GM23338 (cell line): ENCODE measurements at regions not wholly inside any gene's neighbourhood (a gene's known extent, or its start where the extent isn't known, plus 50 kb on each side); places are given as distances from the start of the nearest gene placed in this dataset.

ENCODE experiments used
- ATAC-seq: fragments of 200-7000 bp; cut with Tn5 transposase; 3 replicates; pipeline ENCODE4 v1.9.1; 2020
- DNase-seq: peaks from one replicate; pipeline ENCODE4 v3.0.0-alpha.2; 2015; ENCODE audit warnings: low spot score
- H2AFZ ChIP-seq: fragments of 200-600 bp; sonication (generic); 2 replicates; pipeline ENCODE4 v1.8.0; 2016; ENCODE audit warnings: antibody characterized with exemption, mild to moderate bottlenecking, moderate library complexity
- H3F3A ChIP-seq: fragments of 200-600 bp; sonication (generic); replicated peaks from 2 replicates; pipeline ENCODE4 v1.8.0; 2017; ENCODE audit warnings: antibody characterized with exemption, mixed run types, low read depth
- H3K27ac ChIP-seq: fragments of 200-600 bp; sonication (generic); 2 replicates; pipeline ENCODE4 v1.6.1; 2016; ENCODE audit warnings: low read depth
- H3K27me3 ChIP-seq: fragments of 200-600 bp; sonication (generic); 2 replicates; pipeline ENCODE4 v1.8.0; 2016; ENCODE audit warnings: mild to moderate bottlenecking, mixed run types, moderate library complexity; ENCODE audit not compliant: insufficient read depth
- H3K36me3 ChIP-seq: fragments of 200-600 bp; sonication (generic); 2 replicates; pipeline ENCODE4 v1.8.0; 2016; ENCODE audit warnings: mild to moderate bottlenecking; ENCODE audit not compliant: insufficient read depth
- H3K4me1 ChIP-seq: fragments of 200-600 bp; sonication (generic); 2 replicates; pipeline ENCODE4 v1.8.0; 2016; ENCODE audit warnings: mild to moderate bottlenecking, moderate library complexity; ENCODE audit not compliant: insufficient read depth
- H3K4me2 ChIP-seq: fragments of 200-600 bp; sonication (generic); 2 replicates; pipeline ENCODE4 v1.7.1; 2017; ENCODE audit warnings: mixed run types
- H3K4me3 ChIP-seq: fragments of 200-600 bp; sonication (generic); 2 replicates; pipeline ENCODE4 v1.6.1; 2016; ENCODE audit warnings: mixed run types
- H3K79me2 ChIP-seq: fragments of 200-600 bp; sonication (generic); replicated peaks from 2 replicates; pipeline ENCODE4 v1.8.0; 2017; ENCODE audit warnings: mild to moderate bottlenecking; ENCODE audit not compliant: insufficient read depth
- H3K9me2 ChIP-seq: fragments of 200-600 bp; sonication (generic); 2 replicates; pipeline ENCODE4 v1.8.0; 2017; ENCODE audit not compliant: insufficient read depth
- H4K20me1 ChIP-seq: fragments of 200-600 bp; sonication (generic); replicated peaks from 2 replicates; pipeline ENCODE4 v1.8.0; 2017; ENCODE audit warnings: mild to moderate bottlenecking; ENCODE audit not compliant: insufficient read depth
- H3K27ac Mint-ChIP-seq: 2 replicates; pipeline ENCODE4 v1.8.0; 2020; ENCODE audit warnings: inconsistent platforms, mild to moderate bottlenecking, moderate library complexity, mixed read lengths
- H3K27me3 Mint-ChIP-seq: 3 replicates; pipeline ENCODE4 v1.8.0; 2022; ENCODE audit warnings: low read depth, mild to moderate bottlenecking, moderate library complexity, mixed read lengths, inconsistent platforms; ENCODE audit not compliant: insufficient read depth, poor library complexity
- H3K36me3 Mint-ChIP-seq: 3 replicates; pipeline ENCODE4 v1.8.0; 2021; ENCODE audit warnings: low read depth, mild to moderate bottlenecking, inconsistent platforms, moderate library complexity, mixed read lengths
- H3K4me1 Mint-ChIP-seq: 3 replicates; pipeline ENCODE4 v1.8.0; 2020; ENCODE audit warnings: mild to moderate bottlenecking, inconsistent platforms, mixed read lengths
- H3K4me3 Mint-ChIP-seq: 3 replicates; pipeline ENCODE4 v1.8.0; 2021; ENCODE audit warnings: moderate library complexity, mild to moderate bottlenecking, inconsistent platforms, mixed read lengths
- H3K9me3 Mint-ChIP-seq: 3 replicates; pipeline ENCODE4 v1.8.0; 2020; ENCODE audit warnings: moderate library complexity, mild to moderate bottlenecking, inconsistent platforms, mixed read lengths
- EZH2 ChIP-seq: fragments of 200-600 bp; sonication (generic); IDR thresholded peaks from one replicate; pipeline ENCODE4 v1.8.0; 2017; ENCODE audit warnings: antibody characterized with exemption, mild to moderate bottlenecking, low read depth; ENCODE audit not compliant: unreplicated experiment
- EZH2phosphoT487 ChIP-seq: fragments of 200-600 bp; sonication (generic); IDR thresholded peaks from one replicate; pipeline ENCODE4 v1.8.1; 2018; ENCODE audit warnings: antibody characterized with exemption; ENCODE audit not compliant: unreplicated experiment
- JUNB ChIP-seq: IDR thresholded peaks from one replicate; pipeline ENCODE4 v1.6.1; 2016; ENCODE audit warnings: antibody characterized with exemption; ENCODE audit not compliant: unreplicated experiment
- NANOG ChIP-seq: IDR thresholded peaks from 2 replicates; pipeline ENCODE4 v1.6.1; 2016; ENCODE audit warnings: antibody characterized with exemption, borderline replicate concordance
- STAT1 ChIP-seq: IDR thresholded peaks from one replicate; pipeline ENCODE4 v1.6.1; 2016; ENCODE audit warnings: antibody characterized with exemption; ENCODE audit not compliant: unreplicated experiment
- ZNF114 ChIP-seq: fragments of 250-450 bp; sonication (Bioruptor Pico); IDR thresholded peaks from 2 replicates; pipeline ENCODE4 v1.5.0; 2020; ENCODE audit warnings: mild to moderate bottlenecking, moderate library complexity
- TF ChIP-seq, protein P1 (sequence below): fragments of 250-450 bp; sonication (Bioruptor Pico); IDR thresholded peaks from 2 replicates; pipeline ENCODE4 v1.5.0; 2020; ENCODE audit warnings: mild to moderate bottlenecking, moderate library complexity
- TF ChIP-seq, protein P2 (sequence below): IDR thresholded peaks from one replicate; pipeline ENCODE4 v1.6.1; 2018; ENCODE audit warnings: antibody characterized with exemption; ENCODE audit not compliant: unreplicated experiment
- TF ChIP-seq, protein P3 (sequence below): IDR thresholded peaks from 2 replicates; pipeline ENCODE4 v1.6.1; 2016; ENCODE audit warnings: antibody characterized with exemption
- TF ChIP-seq, protein P4 (sequence below), 2 experiments: fragments of 200-600 bp in 1 of 2; sonication (generic) in 1 of 2; conservative IDR thresholded peaks; 2 replicates each; pipeline versions ENCODE4 v1.5.1 to v1.6.1; 2016 to 2017; ENCODE audit warnings: antibody characterized with exemption in 2 of 2, low read depth in 2 of 2, mild to moderate bottlenecking in 2 of 2, moderate library complexity in 1 of 2

DNA sequence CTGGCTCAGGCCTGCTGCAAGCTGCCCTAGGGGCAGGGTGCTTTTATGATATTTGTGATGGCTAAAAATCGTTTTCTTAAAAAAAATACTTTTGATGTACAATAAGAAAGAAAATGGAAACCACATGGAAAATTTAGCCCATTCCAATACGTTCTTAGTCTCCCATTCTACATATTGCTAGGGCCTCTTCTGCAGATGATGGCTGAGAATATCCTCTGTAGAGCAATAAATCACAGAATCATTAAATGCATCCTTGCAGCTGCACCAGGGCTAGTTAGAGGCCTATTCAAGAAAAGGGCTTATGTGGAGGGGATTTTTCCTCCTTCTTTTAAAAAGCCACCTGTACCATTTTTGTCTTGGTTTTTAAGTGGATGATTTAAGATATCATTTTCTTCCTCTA lies 97.6 kb upstream of the C1GALT1C1 start (continued):
- TF ChIP-seq, protein P1, sequence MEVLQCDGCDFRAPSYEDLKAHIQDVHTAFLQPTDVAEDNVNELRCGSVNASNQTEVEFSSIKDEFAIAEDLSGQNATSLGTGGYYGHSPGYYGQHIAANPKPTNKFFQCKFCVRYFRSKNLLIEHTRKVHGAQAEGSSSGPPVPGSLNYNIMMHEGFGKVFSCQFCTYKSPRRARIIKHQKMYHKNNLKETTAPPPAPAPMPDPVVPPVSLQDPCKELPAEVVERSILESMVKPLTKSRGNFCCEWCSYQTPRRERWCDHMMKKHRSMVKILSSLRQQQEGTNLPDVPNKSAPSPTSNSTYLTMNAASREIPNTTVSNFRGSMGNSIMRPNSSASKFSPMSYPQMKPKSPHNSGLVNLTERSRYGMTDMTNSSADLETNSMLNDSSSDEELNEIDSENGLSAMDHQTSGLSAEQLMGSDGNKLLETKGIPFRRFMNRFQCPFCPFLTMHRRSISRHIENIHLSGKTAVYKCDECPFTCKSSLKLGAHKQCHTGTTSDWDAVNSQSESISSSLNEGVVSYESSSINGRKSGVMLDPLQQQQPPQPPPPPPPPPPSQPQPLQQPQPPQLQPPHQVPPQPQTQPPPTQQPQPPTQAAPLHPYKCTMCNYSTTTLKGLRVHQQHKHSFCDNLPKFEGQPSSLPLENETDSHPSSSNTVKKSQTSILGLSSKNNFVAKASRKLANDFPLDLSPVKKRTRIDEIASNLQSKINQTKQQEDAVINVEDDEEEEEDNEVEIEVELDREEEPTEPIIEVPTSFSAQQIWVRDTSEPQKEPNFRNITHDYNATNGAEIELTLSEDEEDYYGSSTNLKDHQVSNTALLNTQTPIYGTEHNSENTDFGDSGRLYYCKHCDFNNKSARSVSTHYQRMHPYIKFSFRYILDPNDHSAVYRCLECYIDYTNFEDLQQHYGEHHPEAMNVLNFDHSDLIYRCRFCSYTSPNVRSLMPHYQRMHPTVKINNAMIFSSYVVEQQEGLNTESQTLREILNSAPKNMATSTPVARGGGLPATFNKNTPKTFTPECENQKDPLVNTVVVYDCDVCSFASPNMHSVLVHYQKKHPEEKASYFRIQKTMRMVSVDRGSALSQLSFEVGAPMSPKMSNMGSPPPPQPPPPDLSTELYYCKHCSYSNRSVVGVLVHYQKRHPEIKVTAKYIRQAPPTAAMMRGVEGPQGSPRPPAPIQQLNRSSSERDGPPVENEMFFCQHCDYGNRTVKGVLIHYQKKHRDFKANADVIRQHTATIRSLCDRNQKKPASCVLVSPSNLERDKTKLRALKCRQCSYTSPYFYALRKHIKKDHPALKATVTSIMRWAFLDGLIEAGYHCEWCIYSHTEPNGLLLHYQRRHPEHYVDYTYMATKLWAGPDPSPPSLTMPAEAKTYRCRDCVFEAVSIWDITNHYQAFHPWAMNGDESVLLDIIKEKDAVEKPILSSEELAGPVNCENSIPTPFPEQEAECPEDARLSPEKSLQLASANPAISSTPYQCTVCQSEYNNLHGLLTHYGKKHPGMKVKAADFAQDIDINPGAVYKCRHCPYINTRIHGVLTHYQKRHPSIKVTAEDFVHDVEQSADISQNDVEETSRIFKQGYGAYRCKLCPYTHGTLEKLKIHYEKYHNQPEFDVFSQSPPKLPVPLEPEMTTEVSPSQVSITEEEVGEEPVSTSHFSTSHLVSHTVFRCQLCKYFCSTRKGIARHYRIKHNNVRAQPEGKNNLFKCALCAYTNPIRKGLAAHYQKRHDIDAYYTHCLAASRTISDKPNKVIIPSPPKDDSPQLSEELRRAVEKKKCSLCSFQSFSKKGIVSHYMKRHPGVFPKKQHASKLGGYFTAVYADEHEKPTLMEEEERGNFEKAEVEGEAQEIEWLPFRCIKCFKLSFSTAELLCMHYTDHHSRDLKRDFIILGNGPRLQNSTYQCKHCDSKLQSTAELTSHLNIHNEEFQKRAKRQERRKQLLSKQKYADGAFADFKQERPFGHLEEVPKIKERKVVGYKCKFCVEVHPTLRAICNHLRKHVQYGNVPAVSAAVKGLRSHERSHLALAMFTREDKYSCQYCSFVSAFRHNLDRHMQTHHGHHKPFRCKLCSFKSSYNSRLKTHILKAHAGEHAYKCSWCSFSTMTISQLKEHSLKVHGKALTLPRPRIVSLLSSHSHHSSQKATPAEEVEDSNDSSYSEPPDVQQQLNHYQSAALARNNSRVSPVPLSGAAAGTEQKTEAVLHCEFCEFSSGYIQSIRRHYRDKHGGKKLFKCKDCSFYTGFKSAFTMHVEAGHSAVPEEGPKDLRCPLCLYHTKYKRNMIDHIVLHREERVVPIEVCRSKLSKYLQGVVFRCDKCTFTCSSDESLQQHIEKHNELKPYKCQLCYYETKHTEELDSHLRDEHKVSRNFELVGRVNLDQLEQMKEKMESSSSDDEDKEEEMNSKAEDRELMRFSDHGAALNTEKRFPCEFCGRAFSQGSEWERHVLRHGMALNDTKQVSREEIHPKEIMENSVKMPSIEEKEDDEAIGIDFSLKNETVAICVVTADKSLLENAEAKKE (CRISPR knock-in tag), result no peak
- no peak for TF ChIP-seq EZH2phosphoT487
- TF ChIP-seq, protein P2, sequence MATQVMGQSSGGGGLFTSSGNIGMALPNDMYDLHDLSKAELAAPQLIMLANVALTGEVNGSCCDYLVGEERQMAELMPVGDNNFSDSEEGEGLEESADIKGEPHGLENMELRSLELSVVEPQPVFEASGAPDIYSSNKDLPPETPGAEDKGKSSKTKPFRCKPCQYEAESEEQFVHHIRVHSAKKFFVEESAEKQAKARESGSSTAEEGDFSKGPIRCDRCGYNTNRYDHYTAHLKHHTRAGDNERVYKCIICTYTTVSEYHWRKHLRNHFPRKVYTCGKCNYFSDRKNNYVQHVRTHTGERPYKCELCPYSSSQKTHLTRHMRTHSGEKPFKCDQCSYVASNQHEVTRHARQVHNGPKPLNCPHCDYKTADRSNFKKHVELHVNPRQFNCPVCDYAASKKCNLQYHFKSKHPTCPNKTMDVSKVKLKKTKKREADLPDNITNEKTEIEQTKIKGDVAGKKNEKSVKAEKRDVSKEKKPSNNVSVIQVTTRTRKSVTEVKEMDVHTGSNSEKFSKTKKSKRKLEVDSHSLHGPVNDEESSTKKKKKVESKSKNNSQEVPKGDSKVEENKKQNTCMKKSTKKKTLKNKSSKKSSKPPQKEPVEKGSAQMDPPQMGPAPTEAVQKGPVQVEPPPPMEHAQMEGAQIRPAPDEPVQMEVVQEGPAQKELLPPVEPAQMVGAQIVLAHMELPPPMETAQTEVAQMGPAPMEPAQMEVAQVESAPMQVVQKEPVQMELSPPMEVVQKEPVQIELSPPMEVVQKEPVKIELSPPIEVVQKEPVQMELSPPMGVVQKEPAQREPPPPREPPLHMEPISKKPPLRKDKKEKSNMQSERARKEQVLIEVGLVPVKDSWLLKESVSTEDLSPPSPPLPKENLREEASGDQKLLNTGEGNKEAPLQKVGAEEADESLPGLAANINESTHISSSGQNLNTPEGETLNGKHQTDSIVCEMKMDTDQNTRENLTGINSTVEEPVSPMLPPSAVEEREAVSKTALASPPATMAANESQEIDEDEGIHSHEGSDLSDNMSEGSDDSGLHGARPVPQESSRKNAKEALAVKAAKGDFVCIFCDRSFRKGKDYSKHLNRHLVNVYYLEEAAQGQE, result no peak

DNA sequence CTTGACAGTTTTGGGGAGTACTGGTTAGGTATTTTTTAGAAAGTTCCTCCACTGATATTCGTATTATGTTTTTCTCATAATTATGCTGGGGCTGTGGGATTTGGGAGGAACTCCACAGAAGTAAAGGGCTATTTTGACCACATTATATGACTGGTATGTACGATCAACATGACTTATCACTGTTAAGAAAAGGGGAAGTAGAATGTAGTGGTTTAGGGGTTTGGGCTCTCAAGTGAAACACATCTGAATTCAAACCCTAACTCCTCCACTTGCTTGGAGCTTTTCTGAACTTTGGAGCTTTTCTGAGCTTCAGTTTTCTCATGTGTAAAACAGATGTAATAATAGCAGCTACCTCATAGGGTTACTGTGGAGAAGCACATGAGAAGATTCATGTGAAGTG lies 96.4 kb upstream of the C1GALT1C1 start:
- no peaks in the 10 kb centered on the region for H3K4me1 ChIP-seq
- no peaks in the 10 kb centered on the region for H4K20me1 ChIP-seq
- H3K27ac ChIP-seq, result no peak overlapping the region
- no peak overlapping the region for H3K4me2 ChIP-seq
- Mint-ChIP-seq H3K9me3 (no peaks in the 10 kb centered on the region), H3K36me3 (no peaks in the 10 kb centered on the region), H3K27me3 (no peaks in the 10 kb centered on the region), H3K27ac (no peak overlapping the region), H3K4me3 (no peak overlapping the region), H3K4me1 (no peaks in the 10 kb centered on the region)
- ATAC-seq (no peak), DNase-seq (no peak)
- no peaks in the 10 kb centered on the region for H3K79me2 ChIP-seq
- H3K36me3 ChIP-seq, result no peaks in the 10 kb centered on the region
- no peaks in the 10 kb centered on the region for H3K27me3 ChIP-seq
- H2AFZ ChIP-seq, result no peak overlapping the region
- H3K9me2 ChIP-seq, result no peaks in the 10 kb centered on the region
- H3K4me3 ChIP-seq, result no peak overlapping the region
- H3F3A ChIP-seq, result no peaks in the 10 kb centered on the region
- TF ChIP-seq, protein P3, sequence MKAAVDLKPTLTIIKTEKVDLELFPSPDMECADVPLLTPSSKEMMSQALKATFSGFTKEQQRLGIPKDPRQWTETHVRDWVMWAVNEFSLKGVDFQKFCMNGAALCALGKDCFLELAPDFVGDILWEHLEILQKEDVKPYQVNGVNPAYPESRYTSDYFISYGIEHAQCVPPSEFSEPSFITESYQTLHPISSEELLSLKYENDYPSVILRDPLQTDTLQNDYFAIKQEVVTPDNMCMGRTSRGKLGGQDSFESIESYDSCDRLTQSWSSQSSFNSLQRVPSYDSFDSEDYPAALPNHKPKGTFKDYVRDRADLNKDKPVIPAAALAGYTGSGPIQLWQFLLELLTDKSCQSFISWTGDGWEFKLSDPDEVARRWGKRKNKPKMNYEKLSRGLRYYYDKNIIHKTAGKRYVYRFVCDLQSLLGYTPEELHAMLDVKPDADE, result no peak
- TF ChIP-seq STAT1 (no peak), NANOG (no peak), EZH2 (no peak), ZNF114 (CRISPR knock-in tag) (no peak), EZH2phosphoT487 (no peak), JUNB (no peak)
- TF ChIP-seq, protein P4, sequence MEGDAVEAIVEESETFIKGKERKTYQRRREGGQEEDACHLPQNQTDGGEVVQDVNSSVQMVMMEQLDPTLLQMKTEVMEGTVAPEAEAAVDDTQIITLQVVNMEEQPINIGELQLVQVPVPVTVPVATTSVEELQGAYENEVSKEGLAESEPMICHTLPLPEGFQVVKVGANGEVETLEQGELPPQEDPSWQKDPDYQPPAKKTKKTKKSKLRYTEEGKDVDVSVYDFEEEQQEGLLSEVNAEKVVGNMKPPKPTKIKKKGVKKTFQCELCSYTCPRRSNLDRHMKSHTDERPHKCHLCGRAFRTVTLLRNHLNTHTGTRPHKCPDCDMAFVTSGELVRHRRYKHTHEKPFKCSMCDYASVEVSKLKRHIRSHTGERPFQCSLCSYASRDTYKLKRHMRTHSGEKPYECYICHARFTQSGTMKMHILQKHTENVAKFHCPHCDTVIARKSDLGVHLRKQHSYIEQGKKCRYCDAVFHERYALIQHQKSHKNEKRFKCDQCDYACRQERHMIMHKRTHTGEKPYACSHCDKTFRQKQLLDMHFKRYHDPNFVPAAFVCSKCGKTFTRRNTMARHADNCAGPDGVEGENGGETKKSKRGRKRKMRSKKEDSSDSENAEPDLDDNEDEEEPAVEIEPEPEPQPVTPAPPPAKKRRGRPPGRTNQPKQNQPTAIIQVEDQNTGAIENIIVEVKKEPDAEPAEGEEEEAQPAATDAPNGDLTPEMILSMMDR (conservative IDR thresholded peaks at IDR 0.05; ENCODE audit: low read depth in 2 of 2), result no peak
